DMS 273 (cell line): ENCODE measurements at regions not wholly inside any gene's neighbourhood (a gene's known extent, or its start where the extent isn't known, plus 50 kb on each side); places are given as distances from the start of the nearest gene placed in this dataset.
"Not testable (repeated sequence)": the region's sequence is repeated elsewhere in the genome, so short reads cannot be mapped to it uniquely, and the experiment has no call there.

Source experiments
- DNase-seq: peaks from one replicate; lab custom pipeline; 2025; ENCODE audit not compliant: unreplicated experiment; lab: John Stamatoyannopoulos, UW

GRCh38 chr5:82661933-82662332, 383.8 kb upstream of the RPS23 start:
- no peak for DNase-seq

- DNase-seq: no peak
Observed at GRCh38 chr5:82661462-82661861, 383.3 kb upstream of the RPS23 start.

DNA sequence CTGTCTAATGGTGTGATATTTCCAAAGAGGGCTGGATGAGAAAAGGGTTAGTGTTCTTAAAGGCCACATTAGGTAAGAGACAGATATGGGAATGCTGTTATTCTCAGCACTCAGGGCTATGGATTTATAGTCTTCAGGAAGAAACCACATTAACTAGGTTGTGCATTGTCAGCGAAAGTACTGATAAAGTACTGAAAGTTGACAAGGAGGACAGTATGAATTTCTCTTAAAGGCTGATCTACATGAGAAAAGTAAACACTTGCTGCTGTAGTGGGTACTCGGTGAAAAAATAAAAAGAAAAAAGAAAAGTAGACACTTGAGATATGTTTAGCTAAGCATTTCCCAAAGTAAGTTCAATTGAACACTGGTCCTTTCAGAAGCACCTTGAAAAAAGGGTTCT, 381.0 kb upstream of the RPS23 start:
- DNase-seq: no peak

DNA sequence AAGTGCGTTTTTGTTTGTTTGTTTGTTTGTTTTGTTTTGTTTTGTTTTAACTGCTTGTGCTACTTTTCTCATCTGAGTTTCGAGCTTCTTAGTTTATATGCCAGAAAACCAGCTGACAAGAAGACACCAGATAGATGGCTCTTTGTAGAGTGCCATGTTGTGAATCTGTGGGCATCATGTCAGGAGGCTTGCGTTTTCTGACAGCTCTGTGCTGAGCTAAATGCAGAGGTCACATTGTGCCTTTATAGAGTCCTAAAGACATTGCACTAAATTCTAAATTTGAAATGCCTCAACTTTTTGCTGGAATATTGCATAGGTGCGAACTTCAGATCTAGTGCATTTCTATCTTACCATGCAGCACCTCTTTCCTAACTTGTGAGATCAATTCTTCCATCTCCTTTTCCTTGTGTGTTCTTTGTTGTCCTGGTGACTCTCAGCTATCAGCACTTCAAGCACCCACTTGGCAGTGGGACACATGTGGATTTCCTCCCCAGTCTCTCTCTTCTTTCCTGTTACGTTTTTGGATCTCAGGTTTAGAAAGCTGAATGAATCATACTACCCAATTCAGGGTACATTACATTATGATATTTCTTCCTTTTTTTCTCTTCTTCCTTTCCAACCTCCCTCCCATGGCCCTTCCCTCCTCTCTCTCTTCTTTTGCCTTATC, 379.0 kb upstream of the RPS23 start:
- no peak for DNase-seq

- no peak for DNase-seq
Observed at GRCh38 chr5:82656341-82656761, 378.2 kb upstream of the RPS23 start.

GRCh38 chr5:82655078-82655477, 376.9 kb upstream of the RPS23 start:
- DNase-seq: no peak

DNA sequence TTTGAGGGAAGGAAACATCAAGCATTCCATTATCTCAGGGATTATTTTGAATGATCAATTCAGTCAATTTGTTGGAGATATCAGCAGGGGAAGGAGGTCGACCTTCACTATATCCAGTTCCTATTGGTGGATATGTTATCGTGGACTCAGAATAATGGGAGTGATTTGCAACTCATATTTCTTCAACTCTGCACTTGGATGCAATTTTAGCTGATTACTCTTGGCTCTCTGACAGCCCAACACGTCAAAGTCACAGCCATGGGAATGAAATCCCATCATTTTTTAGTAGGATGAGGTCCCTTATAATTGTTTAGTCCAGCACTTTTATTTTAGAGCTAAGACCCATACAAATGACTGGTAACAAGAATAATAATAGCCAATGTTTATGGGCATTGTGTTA, 371.8 kb upstream of the RPS23 start:
- DNase-seq: no peak

DNA sequence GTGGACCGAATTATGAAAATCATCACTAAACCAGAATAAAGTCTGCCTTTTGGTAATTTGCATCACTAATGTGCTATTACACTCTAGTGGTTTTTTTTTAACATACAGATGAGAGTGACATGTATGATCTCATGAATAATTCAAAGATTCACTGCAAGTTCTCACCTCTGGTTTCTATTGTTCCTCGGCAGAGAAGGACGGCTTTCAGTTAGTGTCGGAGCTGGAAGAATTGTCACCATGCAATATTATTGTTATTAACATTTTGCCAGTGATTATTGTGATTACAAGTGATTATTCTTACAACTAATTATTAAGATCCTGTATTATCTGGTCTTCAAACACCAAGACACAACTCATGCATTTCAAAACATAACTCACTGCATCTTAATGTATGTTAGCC, 366.6 kb upstream of the RPS23 start:
- DNase-seq: no peak

DNA sequence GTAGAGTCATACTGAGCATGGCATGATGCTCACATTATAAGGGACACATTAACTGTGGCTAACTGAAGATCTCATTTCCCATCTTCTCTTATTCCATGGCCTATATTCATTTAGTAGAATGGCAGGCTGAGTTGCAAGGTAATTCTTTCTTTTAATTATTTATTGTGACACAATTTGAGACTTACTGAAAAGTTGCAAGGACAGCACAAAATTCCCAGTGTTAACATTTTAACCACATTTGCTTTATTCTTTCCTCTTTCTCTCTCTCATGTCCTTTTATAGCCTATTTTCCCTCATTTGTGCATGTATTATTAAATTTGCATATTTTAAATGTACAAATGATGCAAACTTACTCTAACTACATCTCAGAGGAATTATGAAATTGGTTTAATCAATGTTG, 366.1 kb upstream of the RPS23 start:
- no peak for DNase-seq

DNA sequence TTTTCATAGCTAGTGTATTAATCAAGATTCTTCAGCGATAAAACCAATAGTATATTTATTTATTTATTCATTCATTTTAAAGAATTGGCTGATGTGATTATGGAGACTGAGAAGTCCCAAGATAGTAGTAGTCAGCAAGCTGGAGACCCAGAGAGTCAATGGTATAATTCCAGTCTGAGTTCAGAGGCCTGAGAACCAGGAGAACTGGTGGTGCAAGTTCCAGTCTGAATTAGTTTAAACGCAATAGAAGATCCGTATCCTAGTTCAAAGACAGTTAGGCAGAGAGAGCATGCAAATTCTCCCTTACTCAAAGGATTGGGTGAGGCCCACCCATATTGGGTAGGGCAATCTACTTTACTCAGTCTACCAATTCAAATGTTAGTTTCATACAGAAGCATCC, 364.2 kb upstream of the RPS23 start:
- no peak for DNase-seq

DNA sequence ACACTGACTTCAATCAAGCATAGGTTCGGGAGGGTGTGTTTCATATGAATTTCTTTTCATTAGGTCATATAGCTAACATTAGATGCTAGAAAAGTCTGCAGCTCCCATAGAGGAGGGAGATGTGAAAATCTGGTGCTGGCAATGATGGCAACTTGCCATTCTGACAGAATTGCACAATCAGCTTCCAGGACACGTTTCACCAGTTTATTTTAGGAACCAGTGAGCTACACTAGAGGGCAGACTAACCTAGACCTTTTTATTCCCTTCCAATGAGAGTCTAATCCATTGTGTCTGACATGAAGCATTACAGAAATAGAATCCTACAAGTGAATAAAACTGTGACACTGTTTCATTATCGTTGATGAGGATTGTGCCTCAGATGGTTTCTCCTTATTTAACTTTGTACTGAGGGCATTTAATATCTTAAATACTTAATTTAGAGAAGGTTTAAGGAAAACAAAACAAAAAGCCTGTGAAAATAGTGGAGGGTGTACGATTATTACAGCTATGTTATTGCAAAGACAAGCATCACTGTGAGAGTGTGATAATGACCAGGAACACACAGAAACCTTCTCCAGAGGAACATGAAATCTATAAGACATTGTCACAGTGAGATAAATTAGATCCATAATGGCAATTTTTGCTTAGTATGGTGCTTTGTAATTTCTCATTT, 363.3 kb upstream of the RPS23 start:
- peak; percentile 83 for DNase-seq

- no peak for DNase-seq
Observed at GRCh38 chr5:82640916-82641315, 362.8 kb upstream of the RPS23 start.

DNA sequence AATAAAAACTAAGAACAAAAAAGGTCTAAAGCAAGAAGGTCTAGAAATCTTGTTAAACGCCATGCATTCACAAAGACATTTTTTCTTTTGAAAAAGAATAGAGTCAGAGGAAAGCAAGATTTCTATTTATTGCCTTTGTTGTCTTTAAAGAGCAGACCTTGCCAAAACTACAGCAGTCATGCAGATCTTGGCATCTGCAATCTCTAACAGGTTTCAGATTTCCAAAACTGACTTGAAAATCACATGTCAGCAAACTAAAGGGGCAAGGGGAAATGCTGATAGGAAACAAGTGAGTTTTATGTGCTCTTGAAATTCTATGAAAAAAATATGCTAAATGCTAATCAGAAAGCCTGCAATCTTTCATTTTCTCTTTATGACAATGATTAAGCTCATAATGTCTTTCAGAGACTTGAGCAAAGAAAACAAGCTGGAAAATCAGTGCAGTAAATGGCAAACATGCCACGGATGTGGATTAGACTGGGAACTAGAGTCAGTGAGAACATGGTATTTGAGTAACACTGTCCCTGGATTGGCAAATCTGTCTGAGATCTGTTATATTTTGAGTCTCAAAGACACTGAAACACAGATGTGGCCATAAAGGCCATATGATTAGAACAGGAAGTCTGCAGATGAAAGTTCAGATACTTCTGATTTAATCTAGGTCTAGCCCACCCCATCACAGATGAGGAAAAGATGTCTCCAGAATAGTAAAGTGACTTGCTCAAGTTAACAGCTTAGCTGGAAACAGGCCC, 361.4 kb upstream of the RPS23 start:
- DNase-seq: peak; percentile 17

DNA sequence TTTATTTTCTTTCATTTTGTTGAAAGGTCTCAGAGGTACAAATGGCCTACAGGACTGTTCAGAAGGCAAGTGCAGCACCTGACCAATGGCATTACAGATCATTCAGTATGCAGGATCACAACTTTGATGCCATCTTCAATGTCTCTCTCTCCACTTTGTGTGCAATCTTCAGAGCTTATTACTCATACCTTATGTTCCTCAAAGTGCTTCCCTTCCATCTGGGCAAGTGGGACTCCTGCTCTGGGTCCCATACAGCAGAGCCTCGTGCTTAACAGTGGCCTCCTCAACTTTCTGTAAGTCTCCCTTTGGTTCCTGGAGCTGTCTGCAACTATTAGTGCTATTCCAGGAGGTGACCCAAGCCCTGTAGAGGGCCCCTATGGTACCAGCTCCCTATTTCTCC, 358.4 kb upstream of the RPS23 start:
- DNase-seq: no peak

DNA sequence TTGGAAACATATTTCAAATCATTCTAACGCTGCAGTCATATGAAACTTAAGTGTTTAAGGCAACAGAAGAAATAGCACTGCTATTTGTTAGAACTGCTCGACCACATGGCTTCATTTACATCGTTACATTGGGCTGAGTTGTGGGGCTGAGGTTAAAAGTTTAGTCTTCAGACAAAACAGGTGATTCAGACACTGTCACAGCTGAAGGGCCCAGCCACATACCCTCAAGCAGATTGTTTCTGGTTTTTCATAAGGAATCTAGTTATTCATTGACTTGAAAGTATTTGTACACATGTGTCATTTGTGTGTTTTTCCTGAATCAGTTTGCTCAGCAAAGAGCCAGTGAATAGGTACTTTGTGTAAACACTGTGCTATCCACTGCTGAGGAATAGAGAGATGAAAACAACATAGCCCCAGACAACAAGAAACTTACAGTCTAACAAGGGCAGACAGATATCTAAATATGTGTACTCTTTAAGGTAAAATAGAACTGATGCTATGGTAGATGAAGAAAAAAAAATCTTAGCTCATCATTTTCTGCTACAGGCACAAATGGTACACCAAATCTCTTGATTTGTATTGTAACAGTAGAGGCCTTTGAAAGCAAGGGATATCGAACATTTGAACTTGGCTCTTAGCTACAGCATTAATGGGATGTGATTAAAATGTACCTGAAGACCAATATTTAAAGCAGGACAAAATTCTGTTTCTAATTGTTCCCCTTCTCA, 357.6 kb upstream of the RPS23 start:
- DNase-seq: no peak

GRCh38 chr5:82628364-82628910, 350.3 kb upstream of the RPS23 start:
- DNase-seq: no peak

- not testable (repeated sequence) for DNase-seq
Observed at GRCh38 chr5:82626905-82627591, 348.9 kb upstream of the RPS23 start.

DNA sequence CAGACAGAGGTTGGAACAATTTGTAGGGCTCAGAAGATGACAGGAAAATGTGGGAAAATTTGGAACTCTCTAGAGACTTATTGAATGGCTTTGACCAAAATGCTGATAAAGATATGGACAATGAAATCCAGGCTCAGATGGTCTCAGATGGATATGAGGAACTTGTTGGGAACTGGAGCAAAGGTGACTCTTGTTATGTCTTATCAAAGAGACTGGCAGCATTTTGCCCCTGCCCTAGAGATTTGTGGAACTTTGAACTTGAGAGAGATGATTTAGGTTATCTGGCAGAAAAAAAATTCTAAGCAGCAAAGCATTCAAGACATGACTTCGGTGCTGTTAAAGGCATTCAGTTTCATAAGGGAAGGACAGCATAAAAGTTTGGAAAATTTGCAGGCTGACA, 347.9 kb upstream of the RPS23 start:
- DNase-seq: not testable (repeated sequence)

GRCh38 chr5:82624062-82624461, 345.9 kb upstream of the RPS23 start:
- DNase-seq: no peak

- no peak for DNase-seq
Observed at GRCh38 chr5:82622711-82623514, 344.8 kb upstream of the RPS23 start.
